Small intestine (tissue), 7 donors: ENCODE measurements at regions not wholly inside any gene's neighbourhood (a gene's known extent, or its start where the extent isn't known, plus 50 kb on each side); places are given as distances from the start of the nearest gene placed in this dataset.

Experiments
- DNase-seq, 2 donors: peaks; one replicate each; pipeline versions ENCODE4 v3.0.0 to v3.0.0-alpha.2; 2013
- FAIRE-seq: peaks from 2 replicates; lab custom pipeline; 2012; peaks lifted over from hg19 to GRCh38; lab: Jason Lieb, UNC
- H3K27ac ChIP-seq, 3 donors: one replicate each; pipeline ENCODE4 v1.5.1; 2013; ENCODE audit warnings: low read length in 2 of 3, mild to moderate bottlenecking in 2 of 3, control low read depth in 1 of 3, inconsistent platforms in 1 of 3, low read depth in 1 of 3, moderate library complexity in 1 of 3
- H3K27me3 ChIP-seq, 3 donors: one replicate each; pipeline ENCODE4 v1.6.1; 2013; ENCODE audit warnings: low read length in 3 of 3, inconsistent platforms in 1 of 3; ENCODE audit not compliant: control insufficient read depth in 3 of 3, insufficient read depth in 3 of 3
- H3K36me3 ChIP-seq, 3 donors: one replicate each; pipeline ENCODE4 v1.6.1; 2013; ENCODE audit warnings: low read length in 3 of 3, inconsistent platforms in 1 of 3, low read depth in 1 of 3, mild to moderate bottlenecking in 1 of 3, moderate library complexity in 1 of 3; ENCODE audit not compliant: control insufficient read depth in 3 of 3, insufficient read depth in 2 of 3
- H3K4me1 ChIP-seq, 3 donors: one replicate each; pipeline ENCODE4 v1.6.1; 2013; ENCODE audit warnings: low read length in 2 of 3, inconsistent platforms in 1 of 3, low read depth in 1 of 3, mild to moderate bottlenecking in 1 of 3, moderate library complexity in 1 of 3; ENCODE audit not compliant: control insufficient read depth in 3 of 3, insufficient read depth in 2 of 3
- H3K4me3 ChIP-seq, 3 donors: one replicate each; pipeline ENCODE4 v1.5.1; 2013; ENCODE audit warnings: low read length in 3 of 3, control low read depth in 1 of 3, inconsistent platforms in 1 of 3, low read depth in 1 of 3, mild to moderate bottlenecking in 1 of 3, moderate library complexity in 1 of 3
- H3K9me3 ChIP-seq, 2 donors: one replicate each; pipeline ENCODE4 v1.6.1; 2013; ENCODE audit warnings: low read depth in 1 of 2, low read length in 1 of 2; ENCODE audit not compliant: control insufficient read depth in 2 of 2, insufficient read depth in 1 of 2
- WGBS, 3 donors: extraction: QIAGEN DNeasy Blood & Tissue Kit; methylation state at CpG; one replicate each; pipeline ENCODE4 v1.1.7; 2013; 5-methylcytosine and 5-hydroxymethylcytosine counted together
- donor health status: healthy with polysubstance abuse.
- donor health status: control.
- donor health status: control.
- donor health status: Bipolar disorder and iron deficiency.
- donor health status: healthy.

- no peak for DNase-seq
- no peak for FAIRE-seq
- Histone ChIP-seq H3K36me3 (no peaks in the 10 kb centered on the region), H3K27ac (no peak overlapping the region), H3K4me1 (no peaks in the 10 kb centered on the region), H3K4me3 (no peak overlapping the region), H3K9me3 (no peaks in the 10 kb centered on the region), H3K27me3 (no peaks in the 10 kb centered on the region)
- WGBS, 3 donors, result 76 to 85% (median 83%) methylated on average over 1 of the region's 1 CpG
Measured at GRCh38 chr6:82744286-82745015, 321.2 kb downstream of the UBE3D start.

GRCh38 chr6:82750556-82750955 lies 315.1 kb downstream of the UBE3D start:
- Histone ChIP-seq H3K4me3 (no peak overlapping the region), H3K27me3 (no peaks in the 10 kb centered on the region), H3K36me3 (no peaks in the 10 kb centered on the region), H3K4me1 (no peaks in the 10 kb centered on the region), H3K27ac (no peak overlapping the region), H3K9me3 (no peaks in the 10 kb centered on the region)
- FAIRE-seq, result no peak
- WGBS, 3 donors, result 53 to 56% (median 53%) methylated on average over 4 of the region's 4 CpGs
- DNase-seq, result no peak

DNA sequence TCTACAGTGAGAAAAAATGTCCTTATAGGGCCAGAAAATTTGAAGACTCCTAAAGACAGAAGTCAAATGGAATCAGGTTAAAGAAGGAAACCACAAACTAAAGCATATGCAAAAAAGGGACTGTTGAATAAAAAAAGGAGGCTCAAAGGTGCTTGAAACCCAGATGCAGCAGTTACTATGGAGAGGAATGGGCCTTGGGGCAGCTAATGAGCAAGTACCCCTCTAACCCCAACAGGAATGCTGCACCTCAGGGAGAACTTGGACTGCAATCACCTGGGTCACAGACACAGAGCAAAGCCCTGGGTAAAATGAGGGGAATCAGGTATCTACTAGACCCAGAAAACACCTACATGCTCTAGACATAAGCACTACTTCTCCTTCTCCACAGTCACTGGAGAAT lies 313.9 kb downstream of the UBE3D start:
- no peaks in the 10 kb centered on the region for H3K27me3 ChIP-seq
- DNase-seq (no peak), FAIRE-seq (no peak)
- H3K27ac ChIP-seq, result no peak overlapping the region
- H3K36me3 ChIP-seq, result no peaks in the 10 kb centered on the region
- no peak overlapping the region for H3K4me3 ChIP-seq
- no peaks in the 10 kb centered on the region for H3K4me1 ChIP-seq
- H3K9me3 ChIP-seq, result no peaks in the 10 kb centered on the region

DNA sequence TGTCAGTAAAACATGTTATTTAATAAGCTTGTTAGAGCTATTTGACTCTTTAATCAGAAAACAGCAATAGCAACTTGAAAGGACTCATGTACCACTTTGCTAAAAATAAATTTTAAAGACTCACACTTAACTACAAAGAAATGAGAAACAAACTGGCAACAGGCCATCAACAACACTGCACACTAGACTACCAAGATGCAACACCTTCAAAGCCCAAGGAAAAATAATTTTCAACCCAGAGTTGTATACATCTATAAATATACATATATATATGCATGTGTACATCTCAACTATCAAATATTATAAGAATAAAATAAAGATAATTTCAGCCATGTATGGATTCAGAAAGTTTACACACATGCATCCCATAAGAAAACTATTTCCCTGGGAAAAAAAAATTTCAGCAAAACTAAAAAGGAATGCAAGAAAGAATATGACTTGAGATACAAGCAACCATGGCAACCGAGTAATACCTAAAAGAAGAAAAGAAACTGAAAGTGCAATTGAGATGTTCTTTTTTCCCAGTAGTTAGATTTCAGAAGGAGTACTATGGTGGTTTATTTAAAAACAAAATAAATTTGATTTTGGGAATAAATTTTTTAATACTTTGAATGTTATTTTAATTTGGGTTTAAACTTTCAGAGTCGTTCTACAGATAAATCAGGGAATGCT lies 303.8 kb downstream of the UBE3D start:
- FAIRE-seq, result no peak
- 66 to 74% (median 67%) methylated on average over 2 of the region's 2 CpGs for WGBS, 3 donors

GRCh38 chr6:82766476-82766875 lies 299.2 kb downstream of the UBE3D start:
- Histone ChIP-seq H3K36me3 (no peaks in the 10 kb centered on the region), H3K4me1 (no peaks in the 10 kb centered on the region), H3K27me3 (no peaks in the 10 kb centered on the region), H3K9me3 (no peaks in the 10 kb centered on the region), H3K27ac (no peak overlapping the region), H3K4me3 (no peak overlapping the region)
- 84 to 92% (median 89%) methylated on average over 1 of the region's 1 CpG for WGBS, 3 donors
- no peak for FAIRE-seq
- DNase-seq, result no peak

More for the DNA sequence above, 303.8 kb downstream of the UBE3D start:
- no peaks in the 10 kb centered on the region for H3K27me3 ChIP-seq
- H3K36me3 ChIP-seq, result no peaks in the 10 kb centered on the region
- H3K4me3 ChIP-seq, result no peak overlapping the region
- no peak for DNase-seq
- no peak overlapping the region for H3K27ac ChIP-seq
- H3K4me1 ChIP-seq, result no peaks in the 10 kb centered on the region
- H3K9me3 ChIP-seq, result no peaks in the 10 kb centered on the region

DNA sequence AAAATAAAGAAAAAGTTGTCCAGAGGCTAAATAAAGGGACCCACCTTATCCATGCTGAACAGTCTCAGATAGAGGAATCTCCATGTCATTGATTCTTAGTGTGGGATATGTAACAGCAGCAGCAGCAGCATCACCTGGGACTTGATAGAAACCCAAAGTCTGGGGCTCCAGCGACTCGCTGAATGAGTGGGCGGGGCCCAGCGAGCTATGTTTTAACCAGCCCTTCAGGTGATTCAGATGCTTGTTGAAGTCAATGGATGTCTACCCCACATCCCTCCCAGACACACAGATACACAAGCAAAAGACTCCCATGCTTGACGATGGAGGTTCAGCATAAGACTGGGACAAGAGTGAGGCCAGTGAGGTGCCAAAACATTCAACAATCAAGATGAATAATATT lies 298.6 kb downstream of the UBE3D start:
- 70 to 85% (median 80%) methylated on average over 5 of the region's 5 CpGs for WGBS, 3 donors
- Histone ChIP-seq H3K27me3 (no peaks in the 10 kb centered on the region), H3K4me3 (no peak overlapping the region), H3K27ac (no peak overlapping the region), H3K9me3 (no peaks in the 10 kb centered on the region), H3K36me3 (no peaks in the 10 kb centered on the region), H3K4me1 (no peaks in the 10 kb centered on the region)
- DNase-seq (no peak), FAIRE-seq (no peak)

DNA sequence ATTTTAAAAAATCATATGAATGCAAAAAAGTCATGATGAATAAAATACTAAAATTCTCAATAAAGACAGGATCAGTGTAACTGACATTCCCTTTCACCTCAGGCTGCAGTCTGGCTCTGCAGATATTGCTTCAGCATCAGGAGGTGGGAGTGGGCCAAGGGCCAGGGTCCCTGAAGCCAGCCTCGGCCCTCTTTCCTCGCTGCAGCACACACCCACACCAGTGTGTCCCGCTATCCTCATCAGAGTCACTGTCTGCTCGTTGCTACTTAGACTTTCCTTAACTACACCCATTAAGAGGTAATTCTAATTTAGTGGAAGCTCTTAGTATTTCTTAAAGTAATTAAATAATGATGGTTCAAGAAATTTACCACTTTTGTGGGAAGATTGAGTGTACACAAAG lies 298.2 kb downstream of the UBE3D start:
- Histone ChIP-seq H3K27me3 (no peaks in the 10 kb centered on the region), H3K4me3 (no peak overlapping the region), H3K36me3 (no peaks in the 10 kb centered on the region), H3K4me1 (no peaks in the 10 kb centered on the region), H3K27ac (no peak overlapping the region), H3K9me3 (no peaks in the 10 kb centered on the region)
- no peak for DNase-seq
- WGBS, 3 donors, result 73 to 80% (median 79%) methylated on average over 4 of the region's 4 CpGs
- no peak for FAIRE-seq

GRCh38 chr6:82772851-82773717 lies 292.6 kb downstream of the UBE3D start:
- no peak for FAIRE-seq
- WGBS, 3 donors, result 57 to 67% (median 64%) methylated on average over 5 of the region's 5 CpGs
- Histone ChIP-seq H3K4me1 (no peaks in the 10 kb centered on the region), H3K9me3 (no peaks in the 10 kb centered on the region), H3K36me3 (no peaks in the 10 kb centered on the region), H3K27ac (no peak overlapping the region), H3K4me3 (no peak overlapping the region), H3K27me3 (no peaks in the 10 kb centered on the region)
- no peak for DNase-seq
